PFSK-1 (cell line): ENCODE measurements at regions not wholly inside any gene's neighbourhood (a gene's known extent, or its start where the extent isn't known, plus 50 kb on each side); places are given as distances from the start of the nearest gene placed in this dataset.

Experiments used
- FOXP2 ChIP-seq: optimal IDR thresholded peaks from 2 replicates; pipeline ENCODE3; 2011; ENCODE audit warnings: borderline replicate concordance, control low read depth, inconsistent platforms; ENCODE audit not compliant: insufficient read depth; ENCODE audit errors: extremely low read length, extremely low read depth
- POLR2AphosphoS5 ChIP-seq: IDR thresholded peaks from 2 replicates; pipeline ENCODE4 v1.6.1; 2012; ENCODE audit warnings: low read depth, mild to moderate bottlenecking, control low read depth, low read length, moderate library complexity
- SIN3A ChIP-seq: IDR thresholded peaks from 2 replicates; pipeline ENCODE4 v1.6.1; 2012; ENCODE audit warnings: mild to moderate bottlenecking, low read length, moderate library complexity, borderline replicate concordance; ENCODE audit not compliant: insufficient read depth
- TAF1 ChIP-seq: IDR thresholded peaks from 2 replicates; pipeline ENCODE4 v1.6.1; 2012; ENCODE audit warnings: low read length, control low read depth, borderline replicate concordance; ENCODE audit not compliant: insufficient read depth
- TF ChIP-seq, protein P1 (sequence below), 2 experiments: IDR thresholded peaks; 2 replicates each; pipeline versions ENCODE4 v1.6.1 to v1.8.0; 2011 to 2012; ENCODE audit warnings: low read depth in 2 of 2, low read length in 2 of 2, control low read depth in 1 of 2, inconsistent platforms in 1 of 2, mild to moderate bottlenecking in 1 of 2, moderate library complexity in 1 of 2; ENCODE audit not compliant: insufficient read depth in 1 of 2

GRCh38 chr12:62133440-62133839 lies 126.8 kb upstream of the USP15 start:
- no peak for TF ChIP-seq FOXP2
- TF ChIP-seq, protein P1, sequence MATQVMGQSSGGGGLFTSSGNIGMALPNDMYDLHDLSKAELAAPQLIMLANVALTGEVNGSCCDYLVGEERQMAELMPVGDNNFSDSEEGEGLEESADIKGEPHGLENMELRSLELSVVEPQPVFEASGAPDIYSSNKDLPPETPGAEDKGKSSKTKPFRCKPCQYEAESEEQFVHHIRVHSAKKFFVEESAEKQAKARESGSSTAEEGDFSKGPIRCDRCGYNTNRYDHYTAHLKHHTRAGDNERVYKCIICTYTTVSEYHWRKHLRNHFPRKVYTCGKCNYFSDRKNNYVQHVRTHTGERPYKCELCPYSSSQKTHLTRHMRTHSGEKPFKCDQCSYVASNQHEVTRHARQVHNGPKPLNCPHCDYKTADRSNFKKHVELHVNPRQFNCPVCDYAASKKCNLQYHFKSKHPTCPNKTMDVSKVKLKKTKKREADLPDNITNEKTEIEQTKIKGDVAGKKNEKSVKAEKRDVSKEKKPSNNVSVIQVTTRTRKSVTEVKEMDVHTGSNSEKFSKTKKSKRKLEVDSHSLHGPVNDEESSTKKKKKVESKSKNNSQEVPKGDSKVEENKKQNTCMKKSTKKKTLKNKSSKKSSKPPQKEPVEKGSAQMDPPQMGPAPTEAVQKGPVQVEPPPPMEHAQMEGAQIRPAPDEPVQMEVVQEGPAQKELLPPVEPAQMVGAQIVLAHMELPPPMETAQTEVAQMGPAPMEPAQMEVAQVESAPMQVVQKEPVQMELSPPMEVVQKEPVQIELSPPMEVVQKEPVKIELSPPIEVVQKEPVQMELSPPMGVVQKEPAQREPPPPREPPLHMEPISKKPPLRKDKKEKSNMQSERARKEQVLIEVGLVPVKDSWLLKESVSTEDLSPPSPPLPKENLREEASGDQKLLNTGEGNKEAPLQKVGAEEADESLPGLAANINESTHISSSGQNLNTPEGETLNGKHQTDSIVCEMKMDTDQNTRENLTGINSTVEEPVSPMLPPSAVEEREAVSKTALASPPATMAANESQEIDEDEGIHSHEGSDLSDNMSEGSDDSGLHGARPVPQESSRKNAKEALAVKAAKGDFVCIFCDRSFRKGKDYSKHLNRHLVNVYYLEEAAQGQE (IDR thresholded peaks at IDR 0.05; ENCODE audit: insufficient read depth in 1 of 2, low read depth in 2 of 2, low read length in 2 of 2), result no peak
- no peak for TF ChIP-seq TAF1
- TF ChIP-seq POLR2AphosphoS5, result no peak
- TF ChIP-seq SIN3A, result no peak

GRCh38 chr12:62135553-62136200 lies 124.5 kb upstream of the USP15 start:
- TF ChIP-seq FOXP2, result no peak
- TF ChIP-seq, protein P1 (IDR thresholded peaks at IDR 0.05; ENCODE audit: insufficient read depth in 1 of 2, low read depth in 2 of 2, low read length in 2 of 2), result no peak
- no peak for TF ChIP-seq SIN3A
- no peak for TF ChIP-seq TAF1
- TF ChIP-seq POLR2AphosphoS5, result no peak

DNA sequence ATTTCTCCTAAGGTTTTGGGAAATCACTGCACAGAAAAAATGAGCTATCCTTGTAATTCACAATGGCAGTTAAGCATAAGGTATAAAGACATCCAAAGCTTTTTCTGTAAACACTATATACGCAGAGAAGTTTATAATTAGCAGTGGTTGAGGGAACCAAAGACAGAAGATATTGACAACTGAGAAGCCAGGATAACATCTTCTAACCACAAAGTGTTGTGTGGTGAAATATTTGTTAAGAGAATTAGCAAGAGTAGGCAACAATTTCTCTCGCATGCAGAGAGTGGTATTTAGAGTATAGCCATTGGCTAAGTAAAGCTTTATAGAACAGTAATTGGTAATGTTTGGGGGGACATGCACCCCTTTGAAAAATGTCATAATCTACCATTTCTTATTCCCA lies 123.7 kb upstream of the USP15 start:
- TF ChIP-seq POLR2AphosphoS5 (no peak), TAF1 (no peak), FOXP2 (no peak), SIN3A (no peak)
- TF ChIP-seq, protein P1 (IDR thresholded peaks at IDR 0.05; ENCODE audit: insufficient read depth in 1 of 2, low read depth in 2 of 2, low read length in 2 of 2), result no peak

DNA sequence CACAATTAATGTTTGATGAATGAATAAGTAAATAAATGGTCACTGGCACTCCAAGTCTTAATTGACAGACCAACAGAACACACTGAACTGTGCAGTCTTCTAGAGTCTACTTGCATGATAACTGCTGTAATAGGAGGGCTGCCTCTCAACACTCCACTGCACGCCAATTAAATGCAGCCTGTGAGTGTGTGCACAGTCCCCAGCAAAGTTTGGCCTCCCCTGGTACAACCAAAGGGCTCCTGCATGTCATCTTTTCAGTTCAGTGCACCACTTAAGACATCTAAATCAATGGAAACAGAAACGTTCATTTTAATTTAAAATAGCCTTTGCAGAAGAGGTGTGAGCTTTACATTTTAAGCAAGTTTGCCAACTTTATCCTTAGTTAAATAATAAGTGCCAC lies 121.7 kb upstream of the USP15 start:
- TF ChIP-seq TAF1, result no peak
- TF ChIP-seq, protein P1 (IDR thresholded peaks at IDR 0.05; ENCODE audit: insufficient read depth in 1 of 2, low read depth in 2 of 2, low read length in 2 of 2), result no peak
- TF ChIP-seq SIN3A, result no peak
- TF ChIP-seq FOXP2, result no peak
- TF ChIP-seq POLR2AphosphoS5, result no peak

- TF ChIP-seq TAF1 (no peak), SIN3A (no peak), POLR2AphosphoS5 (no peak), FOXP2 (no peak)
- TF ChIP-seq, protein P1 (IDR thresholded peaks at IDR 0.05; ENCODE audit: insufficient read depth in 1 of 2, low read depth in 2 of 2, low read length in 2 of 2), result no peak
These were observed 113.9 kb upstream of the USP15 start for GRCh38 chr12:62146318-62146717.
